MCF 10A (cell line): ENCODE measurements at regions not wholly inside any gene's neighbourhood (a gene's known extent, or its start where the extent isn't known, plus 50 kb on each side); places are given as distances from the start of the nearest gene placed in this dataset.

ENCODE experiments used
- BruUV-seq: library from RNA; stranded (reverse); fragments of 400-500 nt; replicated peaks from 2 replicates; lab custom pipeline; 2021; lab: Mats Ljungman, UMichigan
- CTCF ChIA-PET: fragments of 300-600 bp; sonication (Branson Sonifier 250); formaldehyde crosslinking; extraction: SDS; loops from one replicate; lab custom pipeline; 2021; ENCODE audit warnings: antibody characterized with exemption, inconsistent platforms; lab: Yijun Ruan, JAX
- POLR2A ChIA-PET: fragments of 300-600, 350-650 bp; sonication (Branson Sonifier 250); formaldehyde crosslinking; extraction: SDS; loops from one replicate; lab custom pipeline; 2020; ENCODE audit warnings: antibody characterized with exemption, inconsistent platforms; lab: Yijun Ruan, JAX
- DNase-seq: peaks from one replicate; pipeline ENCODE4 v3.0.0-alpha.2; 2018; ENCODE audit not compliant: unreplicated experiment
- H3K27ac Mint-ChIP-seq: one replicate; pipeline ENCODE4 v1.8.0; 2022; ENCODE audit warnings: mild to moderate bottlenecking, low read depth, mixed read lengths; ENCODE audit not compliant: unreplicated experiment
- H3K27me3 Mint-ChIP-seq: one replicate; pipeline ENCODE4 v1.8.0; 2022; ENCODE audit warnings: mixed read lengths; ENCODE audit not compliant: insufficient read depth, unreplicated experiment
- H3K36me3 Mint-ChIP-seq: one replicate; pipeline ENCODE4 v1.8.0; 2022; ENCODE audit warnings: mild to moderate bottlenecking, moderate library complexity, mixed read lengths; ENCODE audit not compliant: insufficient read depth, unreplicated experiment
- H3K4me1 Mint-ChIP-seq: one replicate; pipeline ENCODE4 v1.8.0; 2022; ENCODE audit warnings: mixed read lengths; ENCODE audit not compliant: insufficient read depth, unreplicated experiment
- H3K4me3 Mint-ChIP-seq: one replicate; pipeline ENCODE4 v1.8.0; 2022; ENCODE audit warnings: mild to moderate bottlenecking, moderate library complexity, mixed read lengths; ENCODE audit not compliant: unreplicated experiment
- H3K9me3 Mint-ChIP-seq: one replicate; pipeline ENCODE4 v1.8.0; 2022; ENCODE audit warnings: mixed read lengths; ENCODE audit not compliant: unreplicated experiment
- intact Hi-C: fragments of 100-400 bp; cut with micrococcal nuclease; formaldehyde crosslinking; loops from 2 replicates; pipeline ENCODE4 v1.14.1; 2022
- TF ChIP-seq, protein P1 (sequence below): fragments of 200-600 bp; IDR thresholded peaks from one replicate; pipeline ENCODE4 v1.8.0; 2022; ENCODE audit warnings: antibody characterized with exemption, mild to moderate bottlenecking; ENCODE audit not compliant: unreplicated experiment

- Mint-ChIP-seq H3K4me1 (peaks cover 6% of the 10 kb centered on the region), H3K36me3 (no peaks in the 10 kb centered on the region), H3K4me3 (no peak overlapping the region), H3K27me3 (no peaks in the 10 kb centered on the region), H3K9me3 (no peaks in the 10 kb centered on the region), H3K27ac (no peak overlapping the region)
- TF ChIP-seq, protein P1, sequence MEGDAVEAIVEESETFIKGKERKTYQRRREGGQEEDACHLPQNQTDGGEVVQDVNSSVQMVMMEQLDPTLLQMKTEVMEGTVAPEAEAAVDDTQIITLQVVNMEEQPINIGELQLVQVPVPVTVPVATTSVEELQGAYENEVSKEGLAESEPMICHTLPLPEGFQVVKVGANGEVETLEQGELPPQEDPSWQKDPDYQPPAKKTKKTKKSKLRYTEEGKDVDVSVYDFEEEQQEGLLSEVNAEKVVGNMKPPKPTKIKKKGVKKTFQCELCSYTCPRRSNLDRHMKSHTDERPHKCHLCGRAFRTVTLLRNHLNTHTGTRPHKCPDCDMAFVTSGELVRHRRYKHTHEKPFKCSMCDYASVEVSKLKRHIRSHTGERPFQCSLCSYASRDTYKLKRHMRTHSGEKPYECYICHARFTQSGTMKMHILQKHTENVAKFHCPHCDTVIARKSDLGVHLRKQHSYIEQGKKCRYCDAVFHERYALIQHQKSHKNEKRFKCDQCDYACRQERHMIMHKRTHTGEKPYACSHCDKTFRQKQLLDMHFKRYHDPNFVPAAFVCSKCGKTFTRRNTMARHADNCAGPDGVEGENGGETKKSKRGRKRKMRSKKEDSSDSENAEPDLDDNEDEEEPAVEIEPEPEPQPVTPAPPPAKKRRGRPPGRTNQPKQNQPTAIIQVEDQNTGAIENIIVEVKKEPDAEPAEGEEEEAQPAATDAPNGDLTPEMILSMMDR = no peak
- CTCF ChIA-PET = interaction anchor here (0.6 kb wide), 1 partner anchor 11 kb away, joined by 3 read pairs; no protein-coding TSS in a partner anchor
- POLR2A ChIA-PET = interaction anchor here (1.1 kb wide), 1 partner anchor 25 kb away, joined by 3 read pairs; no protein-coding TSS in a partner anchor
- peak; percentile 25 for DNase-seq
- no TSS peak for BruUV-seq
- intact Hi-C loops = no loop called here
These were observed 211.5 kb upstream of the NREP start for GRCh38 chr5:111968459-111968858.

DNA sequence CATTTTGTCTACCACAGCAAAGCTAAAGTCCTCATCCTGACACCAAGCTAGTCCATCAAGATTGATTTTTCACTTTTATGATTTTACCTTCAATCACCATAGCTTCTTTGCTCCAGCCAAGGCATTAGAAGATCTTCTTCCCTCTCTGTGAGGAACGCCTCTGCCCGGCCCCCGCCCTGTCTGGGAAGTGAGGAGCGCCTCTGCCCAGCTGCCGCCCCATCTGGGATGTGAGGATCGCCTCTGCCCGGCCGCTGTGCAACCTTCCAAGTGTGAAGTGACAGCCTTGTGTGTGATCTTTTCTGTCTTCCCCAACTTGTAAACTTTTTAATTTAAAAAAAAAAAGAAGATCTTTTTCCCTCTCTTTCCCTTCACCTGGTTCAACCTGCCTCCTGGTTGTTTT lies 210.5 kb upstream of the NREP start:
- H3K27me3 Mint-ChIP-seq = no peaks in the 10 kb centered on the region
- no TSS peak for BruUV-seq
- H3K36me3 Mint-ChIP-seq = no peaks in the 10 kb centered on the region
- no peak for DNase-seq
- no peaks in the 10 kb centered on the region for H3K9me3 Mint-ChIP-seq
- peaks cover 6% of the 10 kb centered on the region for H3K4me1 Mint-ChIP-seq
- ChIA-PET CTCF (no interaction called here), POLR2A (no interaction called here)
- no peak overlapping the region for H3K4me3 Mint-ChIP-seq
- TF ChIP-seq, protein P1 = no peak
- no peak overlapping the region for H3K27ac Mint-ChIP-seq
- intact Hi-C loops = no loop called here

- no peak for DNase-seq
- H3K4me3 Mint-ChIP-seq = no peak overlapping the region
- H3K36me3 Mint-ChIP-seq = no peaks in the 10 kb centered on the region
- no TSS peak for BruUV-seq
- TF ChIP-seq, protein P1 = no peak
- ChIA-PET CTCF (interaction anchor here (0.6 kb wide), 1 partner anchor 501 kb away, joined by 3 read pairs; no protein-coding TSS in a partner anchor), POLR2A (interaction anchor here (0.7 kb wide), 2 partner anchors 94 to 497 kb away, joined by 4 read pairs; no protein-coding TSS in a partner anchor)
- H3K9me3 Mint-ChIP-seq = no peaks in the 10 kb centered on the region
- H3K27ac Mint-ChIP-seq = no peak overlapping the region
- intact Hi-C loops = no loop called here
- peaks cover 6% of the 10 kb centered on the region for H3K4me1 Mint-ChIP-seq
- no peaks in the 10 kb centered on the region for H3K27me3 Mint-ChIP-seq
These were observed 209.3 kb upstream of the NREP start for GRCh38 chr5:111966290-111966689.

- no peak overlapping the region for H3K4me3 Mint-ChIP-seq
- no peak overlapping the region for H3K27ac Mint-ChIP-seq
- peaks cover 10% of the 10 kb centered on the region for H3K4me1 Mint-ChIP-seq
- no peaks in the 10 kb centered on the region for H3K27me3 Mint-ChIP-seq
- no peaks in the 10 kb centered on the region for H3K36me3 Mint-ChIP-seq
- BruUV-seq = no TSS peak
- DNase-seq = no peak
- intact Hi-C loops = no loop called here
- POLR2A ChIA-PET = no interaction called here
- CTCF ChIA-PET = no interaction called here
- H3K9me3 Mint-ChIP-seq = no peaks in the 10 kb centered on the region
- TF ChIP-seq, protein P1 = no peak
These were observed 206.6 kb upstream of the NREP start for GRCh38 chr5:111963555-111963954.
